HG03565 (cell line): ENCODE measurements at regions not wholly inside any gene's neighbourhood (a gene's known extent, or its start where the extent isn't known, plus 50 kb on each side); places are given as distances from the start of the nearest gene placed in this dataset.

ENCODE experiments used
- ATAC-seq: cut with Tn5 transposase; IDR thresholded peaks from one replicate; pipeline ENCODE4 v1.9.1; 2021; ENCODE audit warnings: mild to moderate bottlenecking, moderate library complexity; ENCODE audit not compliant: unreplicated experiment

DNA sequence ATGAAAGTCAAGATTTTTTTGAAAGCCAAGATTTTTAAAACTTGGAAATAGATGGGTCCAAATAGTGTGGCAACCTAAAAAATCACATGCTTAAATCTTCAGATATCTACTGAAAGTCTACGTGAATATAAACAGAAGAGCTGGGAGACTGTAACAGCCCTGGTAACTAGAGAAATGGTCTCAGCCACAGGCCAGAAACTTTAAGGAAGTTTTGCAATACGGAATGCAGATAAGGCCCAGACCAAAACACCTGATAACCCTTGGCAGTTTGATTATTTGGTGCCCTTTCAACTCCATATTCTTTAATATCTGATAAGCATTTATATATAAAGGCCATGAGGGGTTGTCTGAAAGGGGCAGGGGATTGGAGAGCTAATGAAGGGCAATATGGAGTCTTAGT, 537.3 kb upstream of the TGFBR2 start:
- no peak for ATAC-seq

DNA sequence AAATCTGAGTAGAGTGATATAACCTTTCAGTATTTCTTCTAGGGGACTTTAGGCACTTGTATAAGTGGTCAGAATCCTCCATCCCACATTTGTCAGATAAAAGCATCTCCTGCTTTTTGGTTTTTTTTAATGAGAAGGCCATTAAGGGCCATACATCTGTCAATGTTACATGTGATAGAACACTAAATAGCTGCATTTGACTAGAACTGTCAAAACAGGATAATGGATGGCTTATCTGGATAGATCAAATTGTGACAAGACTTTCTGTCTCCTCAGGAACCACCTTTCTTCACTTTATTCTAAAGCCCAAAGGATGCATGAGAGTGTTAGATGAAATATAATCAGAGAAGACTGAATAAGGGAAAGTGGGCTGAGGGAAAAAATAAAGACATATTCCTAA, 533.4 kb upstream of the TGFBR2 start:
- ATAC-seq = no peak

DNA sequence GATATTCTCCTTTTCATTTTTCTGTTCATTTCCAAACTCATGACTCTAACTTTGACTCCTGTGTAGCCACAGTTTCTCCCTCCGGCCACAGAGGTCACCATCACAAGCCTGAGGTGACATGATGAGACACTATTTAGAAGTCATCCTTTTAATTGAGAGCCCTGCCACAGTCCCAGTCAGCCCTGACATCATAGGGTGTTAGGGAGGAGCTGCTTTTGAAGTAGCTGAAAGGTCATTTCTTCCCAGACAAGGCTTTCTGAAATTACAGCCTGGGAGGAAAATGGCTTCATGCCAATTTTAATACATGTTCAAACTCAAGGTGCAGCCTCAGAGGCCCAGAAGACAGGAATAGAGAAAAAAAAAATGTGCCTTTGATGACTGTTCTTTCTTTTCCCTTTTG, 532.8 kb upstream of the TGFBR2 start:
- no peak for ATAC-seq

DNA sequence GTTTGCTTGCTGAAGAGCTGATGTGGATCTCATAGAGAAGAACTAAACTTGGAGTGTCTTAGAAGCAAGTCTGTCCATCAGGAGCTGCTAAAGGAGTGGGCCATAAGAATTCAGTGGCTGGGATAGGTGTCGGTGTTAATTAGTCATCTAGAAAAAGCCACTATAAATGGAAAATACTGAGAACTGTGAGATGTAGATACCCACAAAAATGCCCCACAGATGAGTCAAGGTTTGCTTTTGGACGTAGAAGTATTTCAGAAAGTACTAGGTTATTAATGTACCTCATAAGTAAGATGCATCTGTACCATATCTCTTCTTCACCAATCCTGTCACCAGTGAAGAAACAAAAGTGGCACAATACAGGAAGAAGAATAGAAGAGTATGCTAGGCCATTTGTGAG, 530.9 kb upstream of the TGFBR2 start:
- ATAC-seq = no peak

DNA sequence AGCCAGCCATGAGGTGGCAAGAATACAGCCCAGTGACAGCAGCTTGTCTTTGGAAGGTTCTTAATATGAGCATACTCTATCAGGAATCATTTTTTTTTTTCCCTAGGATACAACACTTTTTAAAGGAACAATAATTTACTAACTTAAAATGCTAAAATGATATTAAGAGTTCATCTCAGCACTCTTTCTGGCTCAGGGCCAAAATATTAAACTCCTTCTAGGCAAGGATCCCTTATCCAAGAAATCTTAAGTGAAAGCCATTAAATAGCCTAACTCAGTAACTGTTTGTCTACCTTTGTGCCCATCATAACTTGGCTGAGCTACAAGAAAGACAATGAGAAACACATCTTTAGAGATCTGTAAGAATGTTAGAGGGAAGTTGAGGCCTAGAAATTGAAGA, 529.5 kb upstream of the TGFBR2 start:
- ATAC-seq = no peak

- no peak for ATAC-seq
Measured at GRCh38 chr3:30077746-30078145, 528.7 kb upstream of the TGFBR2 start.

GRCh38 chr3:30078736-30079135, 527.7 kb upstream of the TGFBR2 start:
- ATAC-seq = no peak

DNA sequence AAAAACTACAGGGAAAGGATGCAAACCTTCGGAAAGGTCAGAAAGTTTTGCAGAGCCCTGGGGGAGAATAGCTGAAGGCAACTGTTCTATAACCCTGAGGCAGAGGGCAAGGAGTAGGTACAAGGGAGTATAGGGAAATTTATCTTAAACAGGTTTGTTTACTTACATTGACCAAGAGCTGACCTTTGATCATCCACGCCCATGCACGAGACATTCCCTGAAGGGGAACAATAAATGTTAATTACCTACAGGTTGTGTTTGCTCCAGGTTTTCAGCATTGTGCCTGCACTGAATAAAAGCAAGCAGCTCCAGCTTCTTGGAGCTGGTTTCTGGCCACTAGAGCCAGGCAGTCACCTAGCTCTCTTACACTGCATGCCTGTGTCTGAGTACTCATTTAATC, 524.5 kb upstream of the TGFBR2 start:
- ATAC-seq = no peak

- no peak for ATAC-seq
Measured at GRCh38 chr3:30082652-30083051, 523.7 kb upstream of the TGFBR2 start.

- no peak for ATAC-seq
Measured at GRCh38 chr3:30083315-30083714, 523.1 kb upstream of the TGFBR2 start.

DNA sequence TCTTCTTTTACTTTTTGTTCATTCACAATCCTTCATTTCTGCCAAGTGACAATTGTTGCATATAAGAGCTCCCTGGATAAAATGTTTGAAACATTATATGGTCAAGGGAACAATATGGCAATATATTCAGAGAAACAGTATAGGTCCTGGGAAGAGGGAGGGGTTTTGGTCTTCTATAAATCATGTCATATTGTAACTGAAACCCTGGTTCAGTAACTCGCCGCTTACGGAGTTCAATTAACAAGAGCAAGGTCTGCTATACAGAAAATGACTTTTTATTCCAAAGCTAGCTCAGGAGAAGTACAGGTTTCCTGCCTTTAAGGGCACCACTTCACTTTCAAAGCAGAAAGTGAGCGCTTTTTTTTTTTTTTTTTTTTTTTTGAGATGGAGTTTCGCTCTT, 522.1 kb upstream of the TGFBR2 start:
- no peak for ATAC-seq

- no peak for ATAC-seq
Measured at GRCh38 chr3:30084971-30085403, 521.4 kb upstream of the TGFBR2 start.

- no peak for ATAC-seq
Measured at GRCh38 chr3:30085486-30085885, 520.9 kb upstream of the TGFBR2 start.

DNA sequence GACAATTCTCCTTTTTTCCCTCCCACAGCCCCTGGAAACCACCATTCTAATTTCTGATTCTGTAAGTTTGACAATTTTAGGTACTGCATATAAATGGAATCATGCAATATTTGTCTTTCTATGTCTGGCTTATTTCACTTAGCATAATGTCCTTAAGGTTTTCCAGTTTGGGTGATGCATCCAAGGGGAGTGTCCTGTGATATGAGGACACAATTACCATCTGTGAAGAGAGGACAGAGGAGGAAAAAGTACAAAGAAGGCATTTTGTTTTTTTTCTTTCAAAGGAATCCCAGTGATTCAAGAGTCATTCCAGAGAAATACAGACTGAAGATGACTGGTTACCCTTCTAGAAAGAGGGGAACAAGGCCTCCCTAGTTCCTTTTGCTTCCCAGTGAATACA, 514.7 kb upstream of the TGFBR2 start:
- no peak for ATAC-seq

- no peak for ATAC-seq
Measured at GRCh38 chr3:30097022-30097650, 509.3 kb upstream of the TGFBR2 start.

DNA sequence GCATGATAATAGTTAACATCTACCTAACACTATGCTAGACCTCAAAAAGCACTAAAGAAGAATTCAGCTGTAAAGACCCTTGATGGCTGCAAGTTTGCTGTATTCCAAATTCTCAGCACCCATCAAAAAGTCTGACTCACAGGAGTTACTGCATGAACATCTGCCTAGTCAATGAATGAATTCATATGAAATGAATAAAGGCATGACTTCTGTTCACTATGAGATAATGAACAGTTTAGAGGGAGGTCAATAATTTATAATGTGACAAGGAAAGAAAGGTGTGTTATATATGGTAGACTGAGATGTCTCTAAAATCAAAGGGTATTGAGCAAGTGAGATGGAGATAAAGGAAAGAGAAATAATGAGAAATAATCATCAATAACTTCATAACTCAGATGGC, 508.2 kb upstream of the TGFBR2 start:
- no peak for ATAC-seq

- no peak for ATAC-seq
Measured at GRCh38 chr3:30098653-30099455, 507.5 kb upstream of the TGFBR2 start.

DNA sequence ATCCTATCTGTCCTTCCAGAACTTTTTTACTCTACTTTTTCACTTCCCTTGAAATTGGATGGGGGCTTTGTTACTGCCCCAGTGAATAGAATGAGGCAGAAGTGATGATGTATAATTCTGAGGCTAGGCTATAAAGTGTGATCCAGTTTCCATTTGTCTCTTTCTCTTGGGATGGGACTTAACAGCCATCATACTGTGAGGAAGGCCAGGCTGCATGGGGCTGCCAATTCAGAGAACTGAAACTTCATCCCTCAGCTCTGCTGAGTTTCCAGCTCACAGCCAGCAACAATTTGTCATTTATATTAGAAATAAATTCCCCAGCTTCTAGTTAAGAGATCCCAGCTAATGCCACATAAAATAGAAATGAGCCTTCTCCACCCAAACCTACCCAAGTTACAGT, 504.0 kb upstream of the TGFBR2 start:
- no peak for ATAC-seq

- ATAC-seq = no peak
Measured at GRCh38 chr3:30103186-30103585, 503.2 kb upstream of the TGFBR2 start.

DNA sequence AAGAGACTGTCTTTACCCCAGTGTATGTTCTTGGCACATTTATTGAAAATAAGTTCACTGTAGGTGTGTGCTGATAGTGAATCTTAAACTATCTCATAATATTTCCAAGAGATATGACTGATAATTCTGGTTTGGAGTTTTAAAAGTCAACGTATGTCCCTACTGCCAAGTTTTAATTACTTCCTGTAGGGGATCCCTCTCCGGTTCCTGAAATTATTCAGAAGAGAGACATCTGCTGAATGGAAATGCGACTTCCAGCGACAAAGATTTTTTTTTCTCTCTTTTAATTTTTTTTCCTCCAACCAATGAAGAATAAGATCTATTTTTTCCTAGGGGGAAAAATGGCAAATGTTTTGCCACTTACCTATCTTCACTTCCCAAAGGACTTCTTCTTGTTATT, 498.9 kb upstream of the TGFBR2 start:
- no peak for ATAC-seq

- ATAC-seq = no peak
Measured at GRCh38 chr3:30112411-30112810, 494.0 kb upstream of the TGFBR2 start.

DNA sequence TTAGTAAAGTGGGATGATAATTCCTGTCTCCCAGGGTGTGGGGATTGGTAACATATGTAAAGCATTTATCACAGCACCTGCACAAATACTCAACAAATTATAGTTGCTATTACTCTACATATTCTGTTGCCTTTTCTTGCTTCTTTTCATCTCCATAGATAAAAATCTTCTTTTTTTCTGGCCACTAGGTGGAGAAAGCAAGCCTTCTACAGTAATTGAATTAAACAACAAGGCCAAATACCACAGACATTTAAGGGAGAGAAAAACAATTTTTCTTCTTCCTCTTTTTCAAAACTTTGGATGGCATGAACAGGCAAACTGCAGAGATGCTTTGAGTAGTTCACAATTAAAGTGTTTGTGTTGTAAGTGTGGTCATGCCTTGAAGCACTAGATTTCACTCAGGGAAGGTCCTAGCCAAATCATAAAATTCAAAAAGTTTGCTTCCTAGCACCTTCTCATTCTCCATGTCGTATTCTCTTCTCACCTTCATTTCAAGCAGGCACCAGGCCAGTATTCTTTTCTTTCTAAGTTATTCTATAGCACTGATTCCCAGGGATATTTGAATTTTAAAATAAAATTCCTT, 493.4 kb upstream of the TGFBR2 start:
- ATAC-seq = peak; percentile 67
